Chondrocyte (in vitro differentiated cells): ENCODE measurements at regions not wholly inside any gene's neighbourhood (a gene's known extent, or its start where the extent isn't known, plus 50 kb on each side); places are given as distances from the start of the nearest gene placed in this dataset.

Source experiments
- DNase-seq: peaks from one replicate; pipeline ENCODE4 v3.0.0; 2021; ENCODE audit warnings: mixed read lengths, low spot score
- H3K27ac Mint-ChIP-seq: one replicate; pipeline ENCODE4 v1.8.0; 2021; ENCODE audit warnings: mild to moderate bottlenecking, moderate library complexity, mixed read lengths; ENCODE audit not compliant: unreplicated experiment
- H3K27me3 Mint-ChIP-seq: 2 replicates; pipeline ENCODE4 v1.8.0; 2021; ENCODE audit warnings: low read depth, mixed read lengths
- H3K36me3 Mint-ChIP-seq: 2 replicates; pipeline ENCODE4 v1.8.0; 2021; ENCODE audit warnings: low read depth, mixed read lengths
- H3K4me1 Mint-ChIP-seq: 2 replicates; pipeline ENCODE4 v1.8.0; 2021; ENCODE audit warnings: low read depth, mild to moderate bottlenecking, mixed read lengths
- H3K4me3 Mint-ChIP-seq: one replicate; pipeline ENCODE4 v1.8.0; 2021; ENCODE audit warnings: mild to moderate bottlenecking, moderate library complexity, mixed read lengths; ENCODE audit not compliant: unreplicated experiment
- H3K9me3 Mint-ChIP-seq: 2 replicates; pipeline ENCODE4 v1.8.0; 2021; ENCODE audit warnings: low read depth, mixed read lengths
- TF ChIP-seq, protein P1 (sequence below): fragments of 200-600 bp; sonication (generic); IDR thresholded peaks from 2 replicates; pipeline ENCODE4 v1.5.0; 2021; ENCODE audit warnings: antibody characterized with exemption, mild to moderate bottlenecking, moderate library complexity

- Mint-ChIP-seq H3K36me3 (peaks cover 5% of the 10 kb centered on the region), H3K9me3 (peaks cover 9% of the 10 kb centered on the region), H3K27me3 (no peaks in the 10 kb centered on the region), H3K4me3 (no peak overlapping the region), H3K4me1 (peaks cover 21% of the 10 kb centered on the region), H3K27ac (no peak overlapping the region)
- TF ChIP-seq, protein P1, sequence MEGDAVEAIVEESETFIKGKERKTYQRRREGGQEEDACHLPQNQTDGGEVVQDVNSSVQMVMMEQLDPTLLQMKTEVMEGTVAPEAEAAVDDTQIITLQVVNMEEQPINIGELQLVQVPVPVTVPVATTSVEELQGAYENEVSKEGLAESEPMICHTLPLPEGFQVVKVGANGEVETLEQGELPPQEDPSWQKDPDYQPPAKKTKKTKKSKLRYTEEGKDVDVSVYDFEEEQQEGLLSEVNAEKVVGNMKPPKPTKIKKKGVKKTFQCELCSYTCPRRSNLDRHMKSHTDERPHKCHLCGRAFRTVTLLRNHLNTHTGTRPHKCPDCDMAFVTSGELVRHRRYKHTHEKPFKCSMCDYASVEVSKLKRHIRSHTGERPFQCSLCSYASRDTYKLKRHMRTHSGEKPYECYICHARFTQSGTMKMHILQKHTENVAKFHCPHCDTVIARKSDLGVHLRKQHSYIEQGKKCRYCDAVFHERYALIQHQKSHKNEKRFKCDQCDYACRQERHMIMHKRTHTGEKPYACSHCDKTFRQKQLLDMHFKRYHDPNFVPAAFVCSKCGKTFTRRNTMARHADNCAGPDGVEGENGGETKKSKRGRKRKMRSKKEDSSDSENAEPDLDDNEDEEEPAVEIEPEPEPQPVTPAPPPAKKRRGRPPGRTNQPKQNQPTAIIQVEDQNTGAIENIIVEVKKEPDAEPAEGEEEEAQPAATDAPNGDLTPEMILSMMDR = no peak
- no peak for DNase-seq
These were observed 90.9 kb upstream of the HDDC2 start for GRCh38 chr6:125392682-125393081.

DNA sequence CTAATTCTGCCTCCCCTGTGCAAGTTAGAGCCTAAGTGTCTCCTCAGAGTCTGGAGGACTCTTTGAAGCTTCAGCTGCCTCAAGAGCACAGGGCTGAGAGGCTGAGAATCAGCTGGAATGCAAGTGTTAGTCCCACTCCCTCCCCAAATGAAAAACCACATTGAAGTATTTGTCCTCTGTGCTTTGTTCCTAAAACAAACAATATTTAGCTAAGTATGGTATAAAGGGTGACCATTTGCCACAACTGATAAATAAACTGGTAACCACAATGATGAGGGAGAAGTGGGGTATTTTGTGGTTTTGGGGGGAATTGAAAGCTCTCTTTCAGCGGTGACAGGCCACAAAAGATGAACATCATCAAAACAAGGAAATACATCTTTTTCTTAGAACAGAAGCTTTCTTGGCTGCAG is 91.7 kb upstream of the HDDC2 start:
- H3K9me3 Mint-ChIP-seq = peaks cover 12% of the 10 kb centered on the region
- no peak overlapping the region for H3K4me3 Mint-ChIP-seq

GRCh38 chr6:125406741-125407140 is 105.0 kb upstream of the HDDC2 start:
- Mint-ChIP-seq H3K36me3 (peaks cover 10% of the 10 kb centered on the region), H3K27ac (no peak overlapping the region), H3K9me3 (peaks cover 13% of the 10 kb centered on the region), H3K27me3 (no peaks in the 10 kb centered on the region), H3K4me1 (peaks cover 11% of the 10 kb centered on the region), H3K4me3 (no peak overlapping the region)
- no peak for DNase-seq
- TF ChIP-seq, protein P1 = no peak

More for the DNA sequence above, 91.7 kb upstream of the HDDC2 start:
- no peaks in the 10 kb centered on the region for H3K27me3 Mint-ChIP-seq
- TF ChIP-seq, protein P1 = no peak
- H3K4me1 Mint-ChIP-seq = peaks cover 21% of the 10 kb centered on the region
- no peak overlapping the region for H3K27ac Mint-ChIP-seq
- no peak for DNase-seq
- peaks cover 8% of the 10 kb centered on the region for H3K36me3 Mint-ChIP-seq

DNA sequence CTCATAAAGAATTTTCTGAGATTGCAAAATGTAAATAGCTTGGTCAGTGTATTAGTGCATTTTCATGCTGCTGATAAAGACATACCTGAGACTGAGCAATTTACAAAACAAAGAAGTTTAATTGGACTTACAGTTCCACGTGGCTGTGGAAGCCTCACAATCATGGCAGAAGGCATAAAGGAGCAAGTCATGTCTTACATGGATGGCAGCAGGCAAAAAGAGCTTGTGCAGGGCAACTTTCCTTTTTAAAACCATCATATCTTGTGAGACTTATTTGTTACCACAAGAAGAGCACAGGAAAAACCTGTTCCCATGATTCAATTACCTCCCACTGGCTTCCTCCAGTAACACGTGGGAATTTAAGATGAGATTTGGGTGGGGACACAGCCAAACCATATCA is 112.7 kb upstream of the HDDC2 start:
- Mint-ChIP-seq H3K4me1 (peaks cover 27% of the 10 kb centered on the region), H3K36me3 (peaks cover 3% of the 10 kb centered on the region), H3K27ac (no peak overlapping the region), H3K4me3 (no peak overlapping the region), H3K27me3 (no peaks in the 10 kb centered on the region), H3K9me3 (peaks cover 5% of the 10 kb centered on the region)
- TF ChIP-seq, protein P1 = no peak
- DNase-seq = no peak

- TF ChIP-seq, protein P1 = no peak
- peaks cover 2% of the 10 kb centered on the region for H3K36me3 Mint-ChIP-seq
- no peak for DNase-seq
- H3K27ac Mint-ChIP-seq = no peak overlapping the region
- H3K27me3 Mint-ChIP-seq = no peaks in the 10 kb centered on the region
- H3K9me3 Mint-ChIP-seq = peaks cover 5% of the 10 kb centered on the region
- peaks cover 26% of the 10 kb centered on the region for H3K4me1 Mint-ChIP-seq
- no peak overlapping the region for H3K4me3 Mint-ChIP-seq
These were observed 114.1 kb upstream of the HDDC2 start for GRCh38 chr6:125415913-125416312.
